HG03135 (cell line): ENCODE measurements at regions not wholly inside any gene's neighbourhood (a gene's known extent, or its start where the extent isn't known, plus 50 kb on each side); places are given as distances from the start of the nearest gene placed in this dataset.
A peak's percentile ranks its signal among the peaks of the same experiment; 100 is the strongest.
"Not testable (repeated sequence)": the region's sequence is repeated elsewhere in the genome, so short reads cannot be mapped to it uniquely, and the experiment has no call there.

Experiments
- ATAC-seq: cut with Tn5 transposase; IDR thresholded peaks from one replicate; pipeline ENCODE4 v1.9.1; 2021; ENCODE audit warnings: mild to moderate bottlenecking, moderate library complexity; ENCODE audit not compliant: unreplicated experiment

- ATAC-seq, result peak; percentile 72
These were observed 179.1 kb upstream of the NDST4 start for GRCh38 chr4:115292320-115293092.

- ATAC-seq, result no peak
These were observed 174.0 kb upstream of the NDST4 start for GRCh38 chr4:115287426-115287825.

DNA sequence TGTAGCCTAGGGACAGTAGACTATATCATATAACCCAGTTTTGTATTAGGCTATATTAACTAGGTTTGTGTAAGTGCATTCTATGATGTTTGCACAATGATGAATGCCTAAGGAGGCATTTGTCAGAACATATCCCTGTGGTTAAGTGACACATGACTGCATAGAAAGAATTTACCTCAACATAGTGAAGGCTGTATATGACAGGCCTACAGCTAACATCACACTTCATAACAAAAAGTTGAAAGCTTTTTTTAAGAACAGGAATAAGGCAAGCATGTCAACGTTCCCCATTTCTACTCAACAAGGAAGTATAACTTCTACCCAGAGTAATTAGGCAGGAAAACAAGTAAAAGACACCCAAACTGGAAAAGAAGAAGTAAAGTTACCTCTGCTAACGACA is 165.9 kb upstream of the NDST4 start:
- ATAC-seq, result no peak

DNA sequence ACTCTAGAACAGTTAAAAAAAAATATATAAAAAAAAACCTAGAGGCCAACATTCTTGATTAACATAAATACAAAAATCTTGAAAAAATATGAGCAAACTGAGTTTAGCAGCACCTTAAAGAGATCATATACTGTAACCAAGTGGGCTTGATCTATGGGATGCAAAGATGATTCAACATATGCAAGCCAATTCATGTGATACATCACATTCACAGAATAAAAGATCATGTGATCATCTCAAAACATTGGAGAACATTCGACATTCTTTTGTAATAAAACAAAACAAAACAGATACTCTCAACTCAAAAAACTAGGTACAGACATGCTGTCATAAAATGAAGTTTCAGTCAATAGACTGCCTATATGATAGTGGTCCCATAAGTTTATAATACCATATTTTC is 165.4 kb upstream of the NDST4 start:
- ATAC-seq, result no peak

GRCh38 chr4:115275615-115276014 is 162.2 kb upstream of the NDST4 start:
- no peak for ATAC-seq

GRCh38 chr4:115274545-115274944 is 161.1 kb upstream of the NDST4 start:
- peak; percentile 71 for ATAC-seq

GRCh38 chr4:115272594-115272993 is 159.2 kb upstream of the NDST4 start:
- no peak for ATAC-seq

GRCh38 chr4:115272185-115272584 is 158.8 kb upstream of the NDST4 start:
- ATAC-seq, result no peak

GRCh38 chr4:115260195-115260594 is 146.8 kb upstream of the NDST4 start:
- ATAC-seq, result no peak

DNA sequence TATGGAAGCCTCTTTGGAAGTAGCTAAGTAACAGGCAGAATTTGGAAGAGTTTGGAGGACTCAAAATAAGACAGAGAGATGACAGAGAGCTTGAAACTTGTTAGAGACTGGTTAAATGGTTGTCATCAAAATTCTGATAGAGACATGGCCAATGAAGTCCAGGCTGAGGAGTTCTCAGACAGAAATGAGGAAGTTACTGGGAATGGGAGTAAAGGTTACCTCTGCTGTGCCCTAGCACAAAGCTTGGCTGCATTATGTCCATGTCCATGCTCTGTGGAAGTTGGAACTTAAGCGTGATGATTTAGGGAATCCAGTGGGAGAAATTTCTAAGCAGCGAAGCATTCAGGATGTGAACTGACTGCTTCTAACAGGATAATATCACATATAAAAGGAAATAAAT is 146.2 kb upstream of the NDST4 start:
- no peak for ATAC-seq

DNA sequence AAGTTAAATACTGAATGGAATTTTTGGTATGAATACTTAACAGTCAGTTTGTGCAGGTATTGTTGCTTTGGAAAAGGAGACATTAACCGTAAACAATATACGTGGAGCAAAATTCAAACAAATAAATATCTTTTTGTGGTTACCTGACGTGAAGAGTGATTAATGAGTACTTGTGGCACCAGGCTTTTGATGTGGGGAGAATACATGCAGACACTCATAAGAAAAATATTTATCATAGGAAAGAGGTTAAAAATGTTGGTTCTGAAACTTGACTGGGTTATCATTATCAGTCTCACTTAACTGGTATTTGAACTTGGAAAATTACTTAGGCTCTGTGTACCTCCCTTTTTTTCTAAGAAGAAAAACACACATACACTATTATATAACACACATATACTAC is 136.4 kb upstream of the NDST4 start:
- ATAC-seq, result no peak

- peak; percentile 61 for ATAC-seq
These were observed 121.1 kb upstream of the NDST4 start for GRCh38 chr4:115234405-115235093.

DNA sequence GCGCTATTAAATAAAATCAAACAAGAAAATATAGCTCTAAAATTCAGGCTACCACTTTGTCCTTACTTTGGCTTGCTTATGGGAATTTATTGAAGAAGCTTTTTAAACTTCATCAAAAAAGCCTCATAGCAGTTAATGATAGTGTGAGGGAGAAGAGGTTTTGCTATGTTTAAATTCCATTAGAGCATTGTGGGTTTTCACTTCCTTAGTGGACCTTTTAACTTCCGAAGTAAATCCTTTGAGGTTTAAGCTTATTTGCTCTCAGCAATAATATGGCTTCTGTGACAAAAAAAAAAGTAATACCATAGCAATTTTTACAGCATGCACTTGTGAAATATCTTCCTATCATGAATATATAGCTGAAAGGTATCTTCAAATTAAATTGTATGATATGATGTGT is 120.2 kb upstream of the NDST4 start:
- ATAC-seq, result no peak

- no peak for ATAC-seq
These were observed 116.5 kb upstream of the NDST4 start for GRCh38 chr4:115229873-115230272.

GRCh38 chr4:115228851-115229250 is 115.4 kb upstream of the NDST4 start:
- no peak for ATAC-seq

DNA sequence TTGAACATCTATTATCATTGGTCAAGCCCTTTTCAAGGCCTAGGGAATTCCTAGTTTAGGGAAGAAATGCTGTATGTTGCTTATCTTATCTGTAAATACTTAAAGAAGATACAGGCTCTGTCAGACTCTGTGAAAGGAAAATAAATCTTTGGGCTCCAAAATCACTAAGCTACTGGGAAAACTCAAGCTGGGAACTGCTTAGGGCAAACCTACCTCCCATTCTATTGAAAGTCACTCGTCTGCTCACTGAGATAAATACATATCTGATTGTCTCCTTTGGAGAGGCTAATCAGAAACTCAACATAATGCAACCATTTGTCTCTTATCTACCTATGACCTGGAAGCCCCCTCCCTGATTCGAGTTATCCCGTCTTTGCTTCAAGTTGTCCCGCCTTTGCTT is 108.6 kb upstream of the NDST4 start:
- no peak for ATAC-seq

DNA sequence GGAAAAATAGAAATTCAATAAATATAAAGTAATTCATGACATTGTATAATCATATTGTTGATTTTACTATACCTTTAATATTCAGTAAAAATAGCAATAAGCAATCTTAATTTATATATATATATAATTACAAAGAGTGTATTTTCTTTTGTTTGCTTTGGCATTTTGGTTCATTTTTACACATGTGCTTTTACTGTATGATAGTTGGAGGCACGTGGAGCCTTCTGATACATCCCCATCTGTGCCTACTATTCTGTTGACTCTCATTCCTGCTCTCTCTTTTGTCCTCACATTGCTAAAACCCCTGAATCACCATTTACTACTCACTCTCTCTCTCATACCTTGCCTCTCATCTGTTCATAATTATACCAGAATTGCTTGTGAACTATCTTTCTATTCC is 106.4 kb upstream of the NDST4 start:
- ATAC-seq, result no peak

DNA sequence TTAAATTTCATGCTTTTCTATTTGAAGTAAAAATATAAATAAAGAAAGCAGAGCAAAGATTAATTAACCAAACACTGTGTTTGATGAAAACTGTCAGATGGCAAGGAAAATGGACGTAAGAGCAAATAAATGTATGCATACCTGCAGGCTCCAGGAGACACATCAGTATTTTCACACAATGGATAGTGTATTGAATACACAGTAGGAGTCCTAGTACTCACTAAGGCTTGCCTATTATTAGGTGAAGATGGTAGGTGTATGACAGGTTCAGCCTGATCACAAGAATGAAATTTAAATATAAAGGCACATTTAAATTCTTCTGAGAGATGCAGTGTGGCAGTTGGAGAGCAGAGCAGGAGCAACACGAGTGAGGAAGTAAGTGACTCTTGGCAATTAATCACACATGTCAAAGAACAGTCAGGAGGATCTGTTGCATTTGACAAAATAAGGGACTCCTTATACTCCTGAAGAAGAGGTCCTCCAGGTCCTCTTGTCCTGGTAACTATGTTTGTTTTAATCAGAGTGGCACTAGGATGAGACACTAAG is 106.0 kb upstream of the NDST4 start:
- no peak for ATAC-seq

DNA sequence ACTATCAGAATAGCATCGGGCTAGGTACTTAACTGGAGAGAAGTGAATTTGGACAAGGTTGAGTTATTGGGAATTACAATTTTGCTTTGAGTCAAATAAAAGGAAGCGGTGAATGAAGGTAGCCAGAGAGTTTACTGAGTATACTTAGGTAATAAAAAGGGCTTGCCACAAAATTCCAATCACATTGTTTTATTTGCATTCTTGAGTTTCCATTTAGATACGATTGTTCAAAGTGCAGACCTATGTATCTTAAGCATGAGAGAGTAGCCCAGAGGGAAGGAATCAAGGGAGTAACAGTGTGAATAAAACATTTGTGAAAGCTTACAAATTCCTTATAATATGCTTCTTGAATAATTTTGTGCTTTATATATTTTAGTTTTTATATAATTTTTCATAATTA is 102.5 kb upstream of the NDST4 start:
- no peak for ATAC-seq

DNA sequence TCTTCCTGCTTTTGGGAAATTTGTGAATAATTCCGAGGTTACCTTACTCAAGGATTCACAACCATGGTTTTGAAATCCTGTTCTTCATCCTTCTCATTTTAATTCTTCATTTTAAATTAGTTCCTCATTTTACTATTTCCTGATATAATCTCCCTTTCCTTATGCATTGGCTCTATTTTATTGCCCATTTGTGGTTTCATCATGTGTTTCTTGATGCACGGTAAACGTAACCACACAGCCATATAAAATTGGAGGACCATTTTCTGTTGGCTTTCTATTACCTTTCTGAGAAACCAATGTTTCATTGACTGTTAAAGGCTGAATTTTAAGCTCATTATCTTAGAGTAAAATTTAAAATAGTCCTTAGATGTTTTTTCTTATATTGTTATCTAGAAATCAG is 100.3 kb upstream of the NDST4 start:
- no peak for ATAC-seq

GRCh38 chr4:115201042-115201330 is 87.6 kb upstream of the NDST4 start:
- ATAC-seq, result no peak

DNA sequence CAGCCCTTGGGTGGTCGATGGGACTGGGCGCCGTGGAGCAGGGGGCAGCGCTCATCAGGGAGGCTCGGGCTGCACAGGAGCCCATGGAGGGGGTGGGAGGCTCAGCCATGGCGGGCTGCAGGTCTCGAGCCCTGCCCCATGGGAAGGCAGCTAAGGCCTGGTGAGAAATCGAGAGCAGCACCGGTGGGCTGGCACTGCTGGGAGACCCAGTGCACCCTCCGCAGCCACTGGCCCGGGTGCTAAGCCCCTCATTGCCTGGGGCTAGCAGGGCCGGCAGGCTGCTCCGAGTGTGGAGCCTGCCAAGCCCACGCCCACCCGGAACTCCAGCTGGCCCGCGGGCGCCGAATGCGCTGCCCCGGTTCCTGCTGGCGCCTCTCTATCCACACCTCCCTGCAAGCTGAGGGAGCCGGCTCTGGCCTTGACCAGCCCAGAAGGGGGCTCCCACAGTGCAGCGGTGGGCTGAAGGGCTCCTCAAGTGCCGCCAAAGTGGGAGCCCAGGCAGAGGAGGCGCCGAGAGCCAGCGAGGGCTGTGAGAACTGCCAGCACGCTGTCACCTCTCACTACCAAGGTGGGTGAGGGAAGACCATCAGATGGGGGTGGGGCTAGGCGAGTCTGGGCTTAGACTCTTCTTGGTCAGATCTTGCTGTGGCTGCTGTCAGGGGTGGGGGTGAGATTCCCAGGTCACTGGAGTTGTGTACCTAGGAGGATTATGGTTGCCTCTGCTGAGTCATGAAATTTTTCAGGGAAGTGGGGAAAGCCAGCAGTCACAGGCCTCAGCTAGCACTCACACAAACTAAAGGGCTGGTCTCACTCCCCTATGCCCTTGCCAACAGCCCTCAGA is 87.0 kb upstream of the NDST4 start:
- ATAC-seq, result not testable (repeated sequence)
